Prostate gland (tissue), 2 donors: ENCODE measurements at regions not wholly inside any gene's neighbourhood (a gene's known extent, or its start where the extent isn't known, plus 50 kb on each side); places are given as distances from the start of the nearest gene placed in this dataset.

Source experiments
- DNase-seq: peaks from one replicate; pipeline ENCODE4 v3.0.0-alpha.2; 2019; ENCODE audit warnings: low spot score
- H3K27ac ChIP-seq, 2 donors: fragments of 200-600 bp; sonication (generic); 2 replicates each; pipeline ENCODE4 v1.5.1; 2017 to 2019
- H3K27me3 ChIP-seq: fragments of 200-600 bp; sonication (generic); replicated peaks from 2 replicates; pipeline ENCODE4 v1.5.1; 2019; ENCODE audit not compliant: insufficient read depth
- H3K36me3 ChIP-seq, 2 donors: fragments of 200-600 bp; sonication (generic); 1 replicate in 1 of 2; 2 replicates in 1 of 2; pipeline versions ENCODE4 v1.5.1 to v1.8.1; 2017 to 2019
- H3K4me1 ChIP-seq: fragments of 200-600 bp; sonication (generic); replicated peaks from 2 replicates; pipeline ENCODE4 v1.5.1; 2019
- H3K4me3 ChIP-seq, 2 donors: fragments of 200-600 bp; sonication (generic); 2 replicates each; pipeline ENCODE4 v1.5.1; 2017 to 2019
- H3K9me3 ChIP-seq: fragments of 200-600 bp; sonication (generic); 2 replicates; pipeline ENCODE4 v1.5.1; 2017
- CTCF ChIP-seq, 4 experiments: fragments of 200-600 bp in 2 of 4; fragments of 450-650 bp in 2 of 4; sonication (generic) in 2 of 4; IDR thresholded peaks; 1 replicate in 3 of 4; 2 replicates in 1 of 4; pipeline ENCODE4 v1.5.1; 2016 to 2019; ENCODE audit warnings: antibody characterized with exemption in 4 of 4, mild to moderate bottlenecking in 2 of 4, moderate library complexity in 2 of 4
- POLR2A ChIP-seq: fragments of 450-650 bp; IDR thresholded peaks from one replicate; pipeline ENCODE4 v1.6.1; 2016; ENCODE audit warnings: antibody characterized with exemption, mild to moderate bottlenecking
- POLR2AphosphoS5 ChIP-seq: sonication (generic); formaldehyde crosslinking; IDR thresholded peaks from one replicate; pipeline ENCODE4 v1.6.1; 2017; ENCODE audit warnings: antibody characterized with exemption
- WGBS: methylation state at CpG from one replicate; pipeline ENCODE4 v1.1.5; 2018; 5-methylcytosine and 5-hydroxymethylcytosine counted together
- intact Hi-C: fragments of 100-400 bp; cut with DNase I; formaldehyde crosslinking; loops from one replicate; pipeline ENCODE4 v1.14.2; 2022

GRCh38 chr2:241945311-241945710 is 75.8 kb downstream of the RTP5 start:
- no peaks in the 10 kb centered on the region for H3K9me3 ChIP-seq
- H3K27ac ChIP-seq: no peak overlapping the region
- intact Hi-C loops: no loop called here
- H3K36me3 ChIP-seq: no peaks in the 10 kb centered on the region
- TF ChIP-seq POLR2A (no peak), CTCF (IDR thresholded peaks at IDR 0.05) (no peak), POLR2AphosphoS5 (no peak)
- no peaks in the 10 kb centered on the region for H3K27me3 ChIP-seq
- no peaks in the 10 kb centered on the region for H3K4me1 ChIP-seq
- no peak for DNase-seq
- no peak overlapping the region for H3K4me3 ChIP-seq
- WGBS: 92% methylated on average over 15 of the region's 15 CpGs

- 91% methylated on average over 14 of the region's 14 CpGs for WGBS
- no peak for TF ChIP-seq POLR2A
- intact Hi-C loops: no loop called here
- no peaks in the 10 kb centered on the region for H3K9me3 ChIP-seq
- H3K27ac ChIP-seq: no peak overlapping the region
- H3K27me3 ChIP-seq: no peaks in the 10 kb centered on the region
- H3K36me3 ChIP-seq: no peaks in the 10 kb centered on the region
- no peak overlapping the region for H3K4me3 ChIP-seq
- DNase-seq: no peak
- no peaks in the 10 kb centered on the region for H3K4me1 ChIP-seq
Observed at GRCh38 chr2:241945803-241946202, 76.3 kb downstream of the RTP5 start.

GRCh38 chr2:241946306-241947003 is 76.9 kb downstream of the RTP5 start:
- Histone ChIP-seq H3K27me3 (no peaks in the 10 kb centered on the region), H3K36me3 (no peaks in the 10 kb centered on the region), H3K9me3 (no peaks in the 10 kb centered on the region), H3K27ac (no peak overlapping the region), H3K4me3 (no peak overlapping the region), H3K4me1 (no peaks in the 10 kb centered on the region)
- no peak for TF ChIP-seq CTCF (IDR thresholded peaks at IDR 0.05)
- no peak for TF ChIP-seq POLR2AphosphoS5
- no peak for TF ChIP-seq POLR2A
- WGBS: 88% methylated on average over 32 of the region's 32 CpGs
- intact Hi-C loops: no loop called here
- no peak for DNase-seq

GRCh38 chr2:241947004-241947350 is 77.4 kb downstream of the RTP5 start:
- no peak for DNase-seq
- H3K27me3 ChIP-seq: no peaks in the 10 kb centered on the region
- intact Hi-C loops: no loop called here

GRCh38 chr2:241947401-241947800 is 77.9 kb downstream of the RTP5 start:
- no peak for DNase-seq
- no peaks in the 10 kb centered on the region for H3K27me3 ChIP-seq
- TF ChIP-seq CTCF (IDR thresholded peaks at IDR 0.05): no peak
- no peak for TF ChIP-seq POLR2A
- TF ChIP-seq POLR2AphosphoS5: no peak
- no peak overlapping the region for H3K27ac ChIP-seq
- H3K4me3 ChIP-seq: no peak overlapping the region
- H3K36me3 ChIP-seq: no peaks in the 10 kb centered on the region
- intact Hi-C loops: no loop called here
- H3K9me3 ChIP-seq: no peaks in the 10 kb centered on the region
- 84% methylated on average over 21 of the region's 21 CpGs for WGBS
- H3K4me1 ChIP-seq: no peaks in the 10 kb centered on the region

More at GRCh38 chr2:241947004-241947350, 77.4 kb downstream of the RTP5 start:
- no peaks in the 10 kb centered on the region for H3K4me1 ChIP-seq
- no peak overlapping the region for H3K4me3 ChIP-seq
- no peaks in the 10 kb centered on the region for H3K9me3 ChIP-seq
- 83% methylated on average over 28 of the region's 28 CpGs for WGBS
- H3K27ac ChIP-seq: no peak overlapping the region
- no peak for TF ChIP-seq POLR2AphosphoS5
- no peak for TF ChIP-seq POLR2A
- TF ChIP-seq CTCF (IDR thresholded peaks at IDR 0.05): no peak
- H3K36me3 ChIP-seq: no peaks in the 10 kb centered on the region
